DOHH2 (cell line): ENCODE measurements at regions not wholly inside any gene's neighbourhood (a gene's known extent, or its start where the extent isn't known, plus 50 kb on each side); places are given as distances from the start of the nearest gene placed in this dataset.

Source experiments
- CTCF ChIP-seq: fragments of 200-600 bp; sonication (generic); IDR thresholded peaks from one replicate; pipeline ENCODE4 v1.5.1; 2014; ENCODE audit warnings: antibody characterized with exemption, mild to moderate bottlenecking, low read depth, low read length; ENCODE audit not compliant: poor library complexity, severe bottlenecking
- EZH2phosphoT487 ChIP-seq: fragments of 200-600 bp; sonication (generic); IDR thresholded peaks from 2 replicates; pipeline ENCODE4 v1.6.1; 2017; ENCODE audit warnings: borderline replicate concordance, mild to moderate bottlenecking, antibody characterized with exemption, low read length, moderate library complexity, mixed read lengths

GRCh38 chr2:228372212-228372611 is 190.7 kb upstream of the SPHKAP start:
- TF ChIP-seq CTCF = no peak
- no peak for TF ChIP-seq EZH2phosphoT487
